ENCODE measurements at regions not wholly inside any gene's neighbourhood (a gene's known extent, or its start where the extent isn't known, plus 50 kb on each side); places are given as distances from the start of the nearest gene placed in this dataset.

DNA sequence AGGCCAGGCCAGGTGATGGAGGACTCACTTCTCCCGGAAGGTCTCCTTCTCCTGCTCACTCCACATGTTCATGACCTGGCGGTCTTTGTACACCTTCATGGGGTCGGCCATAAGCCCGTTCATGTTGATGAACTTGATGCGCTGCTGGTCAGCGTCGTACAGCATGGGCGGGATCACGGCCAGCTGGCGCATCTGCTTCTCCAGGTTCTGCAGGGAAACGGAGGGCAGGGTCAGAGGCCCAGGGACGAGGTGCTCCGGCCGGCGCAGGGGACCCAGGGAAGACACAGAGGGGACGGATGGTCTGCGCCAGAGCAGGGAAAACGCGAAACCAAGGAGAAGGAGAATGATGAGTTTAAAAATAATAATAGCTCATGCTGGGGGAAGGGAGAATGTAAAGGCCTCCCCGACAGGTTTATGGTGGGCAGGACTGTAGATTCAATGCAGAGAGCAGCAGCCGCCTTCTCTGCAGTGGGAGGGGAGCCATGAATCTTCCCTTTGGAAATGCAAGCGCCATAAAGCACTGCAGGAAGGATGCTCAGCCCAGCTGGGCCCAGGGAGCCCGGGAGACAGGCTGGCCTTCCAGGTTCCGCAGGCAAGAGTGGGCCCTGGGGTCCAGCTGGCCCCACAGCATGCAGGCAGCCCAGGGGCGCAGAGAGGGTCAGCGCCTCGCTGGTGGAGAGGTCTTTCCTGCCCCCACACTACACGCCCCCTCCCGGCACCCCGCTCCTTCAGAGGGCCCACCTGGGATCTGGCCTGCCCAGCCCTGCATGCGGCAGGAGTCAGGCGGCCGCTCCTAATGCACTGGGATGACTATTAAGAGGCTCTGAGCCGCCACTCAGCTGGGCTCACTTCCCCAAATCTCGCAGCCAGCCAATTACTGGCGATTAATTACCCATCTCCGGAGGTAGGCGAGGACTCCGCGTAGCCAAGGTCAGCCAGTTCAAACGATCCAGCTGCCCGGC is 132.0 kb downstream of the RFLNA start:
- DNase-seq, result no peak

DNA sequence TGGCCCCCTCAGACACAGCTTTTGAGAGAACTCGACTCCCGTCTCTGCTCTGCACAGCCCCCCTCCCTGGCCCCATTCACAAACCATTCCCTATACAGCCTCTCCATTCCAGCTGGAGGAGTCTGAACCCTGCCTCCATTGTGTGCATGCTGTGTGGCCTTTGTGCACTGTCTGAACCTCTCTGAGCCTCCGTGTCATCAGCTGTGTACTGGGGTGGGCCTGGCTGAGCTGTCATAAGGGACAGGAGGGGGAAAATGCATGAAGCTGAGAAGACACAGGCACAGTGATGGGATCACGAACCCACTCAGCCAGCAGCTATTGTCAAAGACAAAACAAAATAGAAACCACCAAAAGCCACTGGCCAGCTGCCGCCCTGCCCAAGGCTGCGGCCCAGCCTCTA is 130.8 kb downstream of the RFLNA start:
- no peak for DNase-seq

- no peak for DNase-seq
Observed at GRCh38 chr12:124424516-124424905, 129.6 kb downstream of the RFLNA start.

GRCh38 chr12:124423761-124424515 is 129.0 kb downstream of the RFLNA start:
- no peak for DNase-seq

DNA sequence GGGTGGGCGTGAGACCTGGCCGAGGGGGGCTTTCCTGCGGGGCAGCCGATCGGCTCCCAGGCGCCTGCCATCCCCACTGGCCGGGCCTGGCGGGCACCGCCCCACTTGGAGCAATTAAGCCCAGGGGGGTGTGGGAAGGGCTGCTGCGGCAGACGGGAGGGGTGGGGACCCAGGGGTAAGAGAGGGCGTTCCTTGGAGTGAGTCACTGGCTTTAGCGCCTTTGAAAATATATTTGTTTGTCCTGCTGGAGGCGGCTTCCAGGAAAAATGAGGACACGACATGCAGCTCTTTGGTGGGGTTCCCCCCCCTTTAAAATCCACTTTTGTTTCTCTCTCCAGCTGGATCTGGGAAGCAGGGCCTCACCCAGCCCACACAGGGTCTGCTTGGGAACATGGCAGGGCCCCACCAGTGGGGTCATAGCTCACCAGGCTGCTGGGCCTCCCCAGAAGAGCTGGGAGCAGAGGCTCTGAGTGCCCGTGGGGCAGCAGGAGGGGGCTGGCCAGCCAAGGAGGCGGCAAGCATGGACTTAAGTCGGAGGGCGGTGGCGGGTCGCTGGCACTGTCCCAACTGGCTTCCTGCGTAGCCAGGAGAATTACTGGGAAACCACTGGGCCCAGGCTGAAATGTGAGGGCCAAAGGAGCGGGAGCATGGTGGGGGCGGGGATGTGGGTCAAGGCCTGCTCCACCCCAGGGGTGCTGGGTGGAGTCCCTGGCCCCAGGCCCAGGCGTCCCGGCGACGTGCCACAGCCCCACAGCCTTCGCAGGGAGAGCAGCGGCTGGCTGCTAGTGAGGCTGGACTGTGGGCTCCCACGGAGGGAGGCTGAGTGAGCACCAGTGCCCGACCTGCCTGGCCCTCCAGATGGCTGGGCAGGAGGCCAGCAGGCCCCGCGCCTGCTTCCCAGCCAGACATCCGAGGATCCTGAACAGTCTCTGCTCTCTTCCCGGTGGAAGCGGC is 128.0 kb downstream of the RFLNA start:
- peak; percentile 64 for DNase-seq

GRCh38 chr12:124422142-124422569 is 127.3 kb downstream of the RFLNA start:
- DNase-seq, result no peak

DNA sequence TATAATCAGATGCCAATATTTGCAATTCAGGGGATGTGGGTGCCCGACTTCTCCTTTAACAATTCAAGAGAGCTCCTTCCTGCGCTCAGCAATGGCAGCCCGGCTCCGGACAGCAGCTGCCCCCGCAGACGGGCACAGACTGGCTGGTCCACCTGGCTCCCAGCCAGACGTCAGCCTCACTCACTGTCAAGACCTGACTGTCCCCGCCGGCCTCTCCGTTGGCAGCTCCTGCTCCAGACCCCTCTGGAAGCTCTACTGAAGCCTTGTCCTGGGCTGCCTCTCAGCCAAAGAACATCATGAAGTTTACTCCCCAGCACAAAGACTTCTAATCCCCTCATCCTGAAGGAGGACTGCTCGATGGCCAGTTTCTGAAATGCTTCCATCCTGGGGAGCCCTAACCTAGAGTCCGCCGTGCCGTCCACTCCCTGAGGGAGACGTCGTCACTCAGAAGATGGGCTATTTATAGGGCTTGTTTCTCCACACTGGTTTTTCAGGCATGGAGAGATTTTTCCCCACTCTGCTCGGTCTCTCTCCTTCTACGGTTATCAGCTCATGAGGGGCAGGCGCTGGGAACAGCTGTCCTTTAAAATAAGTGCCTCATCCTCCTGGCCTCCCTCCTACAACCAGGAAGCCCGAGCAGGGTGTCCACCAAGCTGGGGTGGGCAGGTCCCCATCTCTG is 126.2 kb downstream of the RFLNA start:
- no peak for DNase-seq

GRCh38 chr12:124420041-124420995 is 125.4 kb downstream of the RFLNA start:
- DNase-seq, result no peak

GRCh38 chr12:124419292-124420040 is 124.6 kb downstream of the RFLNA start:
- DNase-seq, result no peak

GRCh38 chr12:124418791-124419190 is 123.9 kb downstream of the RFLNA start:
- DNase-seq, result no peak

DNA sequence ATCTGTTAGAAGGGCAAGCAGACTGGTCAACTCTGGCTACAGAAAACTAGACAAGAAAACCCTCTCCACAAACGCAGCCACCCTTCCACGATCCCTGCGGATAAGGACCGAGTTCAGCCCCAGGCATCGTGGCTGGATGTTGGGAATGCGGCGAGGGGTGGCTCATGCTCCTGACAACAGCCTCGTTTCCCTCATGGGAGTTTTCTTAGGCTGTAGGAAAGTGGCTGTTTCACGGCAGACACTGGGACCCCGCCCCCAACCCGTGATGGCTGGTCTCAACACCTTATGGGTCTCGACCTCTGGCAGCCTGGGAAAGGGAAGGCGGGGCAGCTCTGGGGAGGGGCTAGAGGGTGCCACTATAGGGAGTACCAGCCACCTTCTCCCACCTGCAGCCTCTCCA is 123.3 kb downstream of the RFLNA start:
- no peak for DNase-seq

DNA sequence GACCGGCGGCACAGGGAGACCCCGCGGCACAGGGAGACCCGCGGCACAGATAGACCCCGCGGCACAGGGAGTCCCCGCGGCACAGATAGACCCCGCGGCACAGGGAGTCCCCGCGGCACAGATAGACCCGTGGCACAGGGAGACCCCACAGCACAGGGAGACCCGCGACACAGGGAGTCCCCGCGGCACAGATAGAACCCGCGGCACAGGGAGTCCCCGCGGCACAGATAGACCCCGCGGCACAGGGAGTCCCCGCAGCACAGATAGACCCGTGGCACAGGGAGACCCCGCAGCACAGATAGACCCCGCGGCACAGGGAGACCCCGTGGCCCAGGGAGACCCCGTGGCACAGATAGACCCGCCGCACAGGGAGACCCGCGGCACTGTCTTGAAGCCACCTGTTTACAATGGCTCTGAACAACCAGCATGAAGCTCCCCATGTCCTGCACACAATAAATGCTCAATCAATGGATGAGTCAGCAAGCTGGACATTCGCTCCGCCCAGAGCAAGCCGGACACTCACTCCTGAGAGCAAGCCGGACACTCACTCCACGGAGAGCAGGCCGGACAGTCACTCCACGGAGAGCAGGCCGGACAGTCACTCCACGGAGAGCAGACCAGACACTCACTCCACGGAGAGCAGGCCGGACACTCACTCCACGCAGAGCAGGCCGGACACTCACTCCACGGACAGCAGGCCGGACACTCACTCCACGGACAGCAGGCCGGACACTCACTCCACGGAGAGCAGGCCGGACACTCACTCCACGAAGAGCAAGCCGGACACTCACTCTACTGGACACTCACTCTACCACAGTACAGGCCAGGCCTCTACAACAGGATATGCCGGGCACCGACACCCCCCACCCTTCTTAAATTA is 121.9 kb downstream of the RFLNA start:
- no peak for DNase-seq

GRCh38 chr12:124415064-124415463 is 120.2 kb downstream of the RFLNA start:
- no peak for DNase-seq

DNA sequence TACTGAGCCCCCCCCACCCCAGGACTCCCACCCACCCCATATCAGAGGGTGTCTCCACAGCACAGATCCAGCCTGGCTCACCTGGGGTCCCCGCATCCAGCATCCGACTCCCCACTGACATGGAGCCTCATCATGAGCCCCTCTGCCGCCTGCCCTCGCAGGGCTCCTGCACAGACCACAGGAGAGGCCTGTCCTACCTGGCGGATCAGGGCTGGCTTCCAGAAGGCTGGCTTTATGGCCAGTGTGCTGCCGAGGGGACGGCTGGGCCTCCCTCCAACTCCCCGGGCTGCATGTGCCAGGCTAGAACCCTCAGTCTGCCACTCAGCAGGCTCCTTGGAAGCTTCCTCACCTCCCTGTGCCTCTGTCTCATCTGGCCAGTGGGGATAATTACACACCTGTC is 119.0 kb downstream of the RFLNA start:
- DNase-seq, result no peak

- no peak for DNase-seq
Observed at GRCh38 chr12:124413401-124413800, 118.5 kb downstream of the RFLNA start.

DNA sequence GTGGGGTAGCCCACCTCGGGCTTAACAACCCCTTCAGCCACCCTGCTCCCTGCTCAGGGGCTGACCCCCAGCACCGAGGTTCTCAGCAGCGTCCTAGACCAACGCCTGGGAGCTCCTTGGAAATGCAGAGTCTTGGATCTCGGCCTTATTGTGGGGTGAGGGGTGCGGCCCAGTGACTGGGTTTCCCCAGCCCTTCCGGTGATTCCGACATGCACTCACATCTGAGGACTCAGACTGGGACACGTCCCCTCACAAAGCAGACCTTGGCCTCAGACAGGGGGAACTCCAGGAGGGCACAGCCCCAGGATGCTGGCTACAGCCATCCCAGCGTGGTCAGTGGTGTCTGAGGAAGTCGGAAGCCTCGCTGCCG is 117.7 kb downstream of the RFLNA start:
- no peak for DNase-seq

- DNase-seq, result no peak
Observed at GRCh38 chr12:124411953-124412645, 117.2 kb downstream of the RFLNA start.

GRCh38 chr12:124411281-124411878 is 116.5 kb downstream of the RFLNA start:
- DNase-seq, result peak; percentile 61
